ENCODE measurements at regions not wholly inside any gene's neighbourhood (a gene's known extent, or its start where the extent isn't known, plus 50 kb on each side); places are given as distances from the start of the nearest gene placed in this dataset.

DNA sequence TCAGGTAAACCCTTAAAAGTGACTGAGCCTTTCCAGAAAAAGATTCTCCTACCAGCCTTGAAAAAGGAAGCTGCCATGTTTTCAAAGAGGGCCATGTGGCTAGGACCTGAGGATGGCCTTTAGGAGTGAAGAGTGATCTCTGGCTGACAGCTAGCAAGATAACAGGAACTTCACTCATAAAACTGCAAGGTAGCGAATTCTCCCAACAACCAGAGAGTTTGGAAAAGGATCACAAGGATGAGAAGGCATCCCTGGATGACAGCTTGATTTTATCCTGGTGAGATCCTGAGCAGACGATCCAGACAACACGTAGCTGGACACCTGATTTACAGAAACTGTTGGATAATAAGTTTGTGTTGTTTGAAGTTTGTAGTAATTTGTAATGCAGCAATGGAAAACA is 115.6 kb upstream of the FBXO33 start:
- no peak for TF ChIP-seq YY1 (IDR thresholded peaks at IDR 0.05; ENCODE audit: insufficient read depth, insufficient read length)
- TF ChIP-seq SUZ12 (IDR thresholded peaks at IDR 0.05; ENCODE audit: extremely low read depth, insufficient read depth, insufficient read length): no peak
